SK-N-SH treated with all-trans-retinoic acid at 6 μM for 48 hours (cell line): ENCODE measurements at regions not wholly inside any gene's neighbourhood (a gene's known extent, or its start where the extent isn't known, plus 50 kb on each side); places are given as distances from the start of the nearest gene placed in this dataset.

ENCODE experiments used
- ATAC-seq: fragments of 200-7000 bp; cut with Tn5 transposase; 3 replicates; pipeline ENCODE4 v1.9.1; 2020; ENCODE audit warnings: mild to moderate bottlenecking, moderate library complexity
- ARNTL ChIP-seq: fragments of 450-650 bp; formaldehyde crosslinking; IDR thresholded peaks from 2 replicates; pipeline ENCODE4 v1.5.0; 2020; ENCODE audit warnings: low read depth, mild to moderate bottlenecking, moderate library complexity, borderline replicate concordance
- BACH2 ChIP-seq: fragments of 250-450 bp; sonication (Bioruptor Pico); IDR thresholded peaks from 2 replicates; pipeline ENCODE4 v1.9.0; 2021; ENCODE audit warnings: mild to moderate bottlenecking, borderline replicate concordance
- CSDC2 ChIP-seq: fragments of 250-450 bp; sonication (Bioruptor Pico); IDR thresholded peaks from 2 replicates; pipeline ENCODE4 v1.5.0; 2020; ENCODE audit warnings: mild to moderate bottlenecking, moderate library complexity
- CSRNP3 ChIP-seq: fragments of 250-450 bp; sonication (Bioruptor Pico); IDR thresholded peaks from 2 replicates; pipeline ENCODE4 v1.5.1; 2021; ENCODE audit warnings: mild to moderate bottlenecking, moderate library complexity
- ESRRG ChIP-seq: fragments of 250-450 bp; sonication (Bioruptor Pico); IDR thresholded peaks from 2 replicates; pipeline ENCODE4 v1.6.1; 2021; ENCODE audit warnings: mild to moderate bottlenecking
- GLIS3 ChIP-seq: fragments of 250-450 bp; sonication (Bioruptor Pico); IDR thresholded peaks from 2 replicates; pipeline ENCODE4 v1.5.0; 2020; ENCODE audit warnings: mild to moderate bottlenecking, moderate library complexity
- ISL1 ChIP-seq: fragments of 250-450 bp; sonication (Bioruptor Pico); IDR thresholded peaks from 2 replicates; pipeline ENCODE4 v2.1.2; 2022; ENCODE audit warnings: mild to moderate bottlenecking, moderate library complexity
- OSR1 ChIP-seq: fragments of 250-450 bp; sonication (Bioruptor Pico); IDR thresholded peaks from 2 replicates; pipeline ENCODE4 v1.8.0; 2022; ENCODE audit warnings: moderate library complexity, mild to moderate bottlenecking, inconsistent platforms
- PATZ1 ChIP-seq: fragments of 250-450 bp; sonication (Bioruptor Pico); IDR thresholded peaks from 2 replicates; pipeline ENCODE4 v1.8.0; 2020; ENCODE audit warnings: mild to moderate bottlenecking, moderate library complexity, borderline replicate concordance
- POU6F1 ChIP-seq: fragments of 250-450 bp; sonication (Bioruptor Pico); IDR thresholded peaks from 2 replicates; pipeline ENCODE4 v1.8.0; 2021; ENCODE audit warnings: low read depth, mild to moderate bottlenecking, moderate library complexity, borderline replicate concordance
- PPARA ChIP-seq: fragments of 250-450 bp; sonication (Bioruptor Pico); IDR thresholded peaks from 2 replicates; pipeline ENCODE4 v1.5.0; 2020; ENCODE audit warnings: mild to moderate bottlenecking, borderline replicate concordance
- RARB ChIP-seq: fragments of 250-450 bp; sonication (Bioruptor Pico); IDR thresholded peaks from 2 replicates; pipeline ENCODE4 v1.8.0; 2021; ENCODE audit warnings: mild to moderate bottlenecking, moderate library complexity
- SNAI2 ChIP-seq: fragments of 250-450 bp; sonication (Bioruptor Pico); IDR thresholded peaks from 2 replicates; pipeline ENCODE4 v1.5.0; 2020; ENCODE audit warnings: mild to moderate bottlenecking, moderate library complexity
- TCF4 ChIP-seq: fragments of 250-450 bp; sonication (Bioruptor Pico); IDR thresholded peaks from 2 replicates; pipeline ENCODE4 v1.8.0; 2021; ENCODE audit warnings: mild to moderate bottlenecking, moderate library complexity, borderline replicate concordance
- TOX ChIP-seq: fragments of 250-450 bp; sonication (Bioruptor Pico); IDR thresholded peaks from 2 replicates; pipeline ENCODE4 v1.8.0; 2021; ENCODE audit warnings: mild to moderate bottlenecking, moderate library complexity, borderline replicate concordance
- TSHZ2 ChIP-seq: fragments of 250-450 bp; sonication (Bioruptor Pico); IDR thresholded peaks from 2 replicates; pipeline ENCODE4 v1.5.0; 2020; ENCODE audit warnings: mild to moderate bottlenecking, moderate library complexity
- ZC3H10 ChIP-seq: fragments of 250-450 bp; sonication (Bioruptor Pico); IDR thresholded peaks from 2 replicates; pipeline ENCODE4 v1.5.1; 2021; ENCODE audit warnings: mild to moderate bottlenecking, moderate library complexity
- ZFP3 ChIP-seq: fragments of 250-450 bp; sonication (Bioruptor Pico); IDR thresholded peaks from 2 replicates; pipeline ENCODE4 v1.5.0; 2020; ENCODE audit warnings: mild to moderate bottlenecking, moderate library complexity
- ZFP30 ChIP-seq: fragments of 450-650 bp; formaldehyde crosslinking; IDR thresholded peaks from 2 replicates; pipeline ENCODE4 v1.5.0; 2022; ENCODE audit warnings: mild to moderate bottlenecking, moderate library complexity
- ZNF70 ChIP-seq: fragments of 450-650 bp; formaldehyde crosslinking; IDR thresholded peaks from 2 replicates; pipeline ENCODE4 v1.5.0; 2020; ENCODE audit warnings: mild to moderate bottlenecking, moderate library complexity
- ZNF8 ChIP-seq: fragments of 450-650 bp; formaldehyde crosslinking; IDR thresholded peaks from 2 replicates; pipeline ENCODE4 v1.5.0; 2020; ENCODE audit warnings: mild to moderate bottlenecking, moderate library complexity
- TF ChIP-seq, protein P1 (sequence below): fragments of 250-450 bp; sonication (Bioruptor Pico); IDR thresholded peaks from 2 replicates; pipeline ENCODE4 v1.5.1; 2020; ENCODE audit warnings: low read depth, mild to moderate bottlenecking, moderate library complexity

GRCh38 chr15:53911431-53911830 lies 66.8 kb upstream of the UNC13C start:
- ATAC-seq: no peak
- no peak for TF ChIP-seq ISL1 (CRISPR knock-in tag)
- TF ChIP-seq RARB (CRISPR knock-in tag): no peak
- no peak for TF ChIP-seq TCF4 (CRISPR knock-in tag)
- TF ChIP-seq OSR1 (CRISPR knock-in tag): no peak
- no peak for TF ChIP-seq BACH2 (CRISPR knock-in tag)
- TF ChIP-seq CSRNP3 (CRISPR knock-in tag): no peak
- TF ChIP-seq PPARA (CRISPR knock-in tag): no peak
- no peak for TF ChIP-seq SNAI2 (CRISPR knock-in tag)
- TF ChIP-seq ESRRG (CRISPR knock-in tag): no peak
- no peak for TF ChIP-seq ARNTL (CRISPR knock-in tag)
- no peak for TF ChIP-seq ZFP30 (CRISPR knock-in tag)
- TF ChIP-seq, protein P1, sequence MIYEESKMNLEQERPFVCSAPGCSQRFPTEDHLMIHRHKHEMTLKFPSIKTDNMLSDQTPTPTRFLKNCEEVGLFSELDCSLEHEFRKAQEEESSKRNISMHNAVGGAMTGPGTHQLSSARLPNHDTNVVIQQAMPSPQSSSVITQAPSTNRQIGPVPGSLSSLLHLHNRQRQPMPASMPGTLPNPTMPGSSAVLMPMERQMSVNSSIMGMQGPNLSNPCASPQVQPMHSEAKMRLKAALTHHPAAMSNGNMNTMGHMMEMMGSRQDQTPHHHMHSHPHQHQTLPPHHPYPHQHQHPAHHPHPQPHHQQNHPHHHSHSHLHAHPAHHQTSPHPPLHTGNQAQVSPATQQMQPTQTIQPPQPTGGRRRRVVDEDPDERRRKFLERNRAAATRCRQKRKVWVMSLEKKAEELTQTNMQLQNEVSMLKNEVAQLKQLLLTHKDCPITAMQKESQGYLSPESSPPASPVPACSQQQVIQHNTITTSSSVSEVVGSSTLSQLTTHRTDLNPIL: no peak
- no peak for TF ChIP-seq CSDC2 (CRISPR knock-in tag)
- no peak for TF ChIP-seq ZC3H10 (CRISPR knock-in tag)
- TF ChIP-seq ZNF70 (CRISPR knock-in tag): no peak
- TF ChIP-seq PATZ1 (CRISPR knock-in tag): no peak
- TF ChIP-seq TOX (CRISPR knock-in tag): no peak
- TF ChIP-seq POU6F1 (CRISPR knock-in tag): no peak
- TF ChIP-seq GLIS3 (CRISPR knock-in tag): no peak

GRCh38 chr15:53910852-53911251 lies 67.4 kb upstream of the UNC13C start:
- TF ChIP-seq ZNF8 (no peak), PATZ1 (CRISPR knock-in tag) (no peak), ISL1 (CRISPR knock-in tag) (no peak), SNAI2 (CRISPR knock-in tag) (no peak), OSR1 (CRISPR knock-in tag) (no peak), PPARA (CRISPR knock-in tag) (no peak), BACH2 (CRISPR knock-in tag) (no peak), TSHZ2 (no peak), GLIS3 (CRISPR knock-in tag) (no peak), ZFP3 (CRISPR knock-in tag) (no peak), ESRRG (CRISPR knock-in tag) (no peak), ZNF70 (CRISPR knock-in tag) (no peak), ZC3H10 (CRISPR knock-in tag) (no peak), TCF4 (CRISPR knock-in tag) (no peak), TOX (CRISPR knock-in tag) (no peak), ZFP30 (CRISPR knock-in tag) (no peak)
- TF ChIP-seq, protein P1: no peak
- no peak for ATAC-seq
